Right cardiac atrium (tissue), 5 donors: ENCODE measurements at regions not wholly inside any gene's neighbourhood (a gene's known extent, or its start where the extent isn't known, plus 50 kb on each side); places are given as distances from the start of the nearest gene placed in this dataset.

Experiments used
- ATAC-seq, 2 donors: fragments of 200-7000 bp; cut with Tn5 transposase; one replicate each; pipeline versions ENCODE4 v1.8.0 to v1.9.1; 2020; ENCODE audit warnings: moderate library complexity in 2 of 2, mild to moderate bottlenecking in 1 of 2
- DNase-seq, 3 donors: peaks; one replicate each; pipeline ENCODE4 v3.0.0-alpha.2; 2020
- H3K27ac ChIP-seq: one replicate; pipeline ENCODE4 v1.5.1; 2013; ENCODE audit warnings: mild to moderate bottlenecking, low read length, control low read depth, moderate library complexity
- H3K27me3 ChIP-seq: one replicate; pipeline ENCODE4 v1.6.1; 2013; ENCODE audit not compliant: control insufficient read depth, insufficient read depth
- H3K4me1 ChIP-seq: one replicate; pipeline ENCODE4 v1.6.1; 2013; ENCODE audit warnings: low read length; ENCODE audit not compliant: control insufficient read depth, insufficient read depth
- H3K4me3 ChIP-seq: one replicate; pipeline ENCODE4 v1.5.1; 2013; ENCODE audit warnings: low read length, control low read depth
- H3K9me3 ChIP-seq: one replicate; pipeline ENCODE4 v1.6.1; 2013; ENCODE audit warnings: low read length; ENCODE audit not compliant: control insufficient read depth
- WGBS: extraction: QIAGEN DNeasy Blood & Tissue Kit; methylation state at CpG from one replicate; pipeline ENCODE4 v1.1.7; 2013; 5-methylcytosine and 5-hydroxymethylcytosine counted together
- intact Hi-C, 4 donors: fragments of 100-400 bp; cut with DNase I; formaldehyde crosslinking; loops; one replicate each; pipeline versions ENCODE4 v1.11.0 to v1.14.0; 2022 to 2023
- donor health status: healthy with polysubstance abuse.
- donor health status: DM: no; HTN: yes; CAD: no.
- donor health status: DM: no; HTN: no; CAD: no.
- donor health status: DM: no; HTN: yes; CAD: no; lungs with severe emphysema.
- donor health status: DM: yes; HTN: yes; CAD: no.

DNA sequence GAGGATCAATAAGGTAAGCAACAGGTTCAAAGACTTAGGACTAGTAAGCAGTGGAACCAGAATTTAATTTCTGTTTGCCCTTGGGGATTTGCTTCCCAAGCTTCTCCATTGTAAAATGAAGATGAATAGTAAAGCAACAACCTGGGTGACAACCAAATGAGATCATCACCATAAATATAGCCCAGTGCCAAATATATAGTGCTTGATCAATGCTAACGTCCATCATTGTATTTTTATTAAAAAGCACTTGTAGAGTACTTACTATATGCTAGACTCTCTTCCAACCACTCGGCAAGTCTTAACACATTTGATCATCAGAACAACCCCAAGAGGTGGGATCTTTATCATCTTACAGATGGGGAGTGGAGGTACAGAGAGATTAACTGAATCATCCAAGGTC is 51.5 kb upstream of the NMNAT3 start:
- DNase-seq = no peak
- intact Hi-C loops = loop anchor here in 1 of 4 donors (10.0 kb wide), 1 partner anchor 176 kb away; no protein-coding TSS in a partner anchor

DNA sequence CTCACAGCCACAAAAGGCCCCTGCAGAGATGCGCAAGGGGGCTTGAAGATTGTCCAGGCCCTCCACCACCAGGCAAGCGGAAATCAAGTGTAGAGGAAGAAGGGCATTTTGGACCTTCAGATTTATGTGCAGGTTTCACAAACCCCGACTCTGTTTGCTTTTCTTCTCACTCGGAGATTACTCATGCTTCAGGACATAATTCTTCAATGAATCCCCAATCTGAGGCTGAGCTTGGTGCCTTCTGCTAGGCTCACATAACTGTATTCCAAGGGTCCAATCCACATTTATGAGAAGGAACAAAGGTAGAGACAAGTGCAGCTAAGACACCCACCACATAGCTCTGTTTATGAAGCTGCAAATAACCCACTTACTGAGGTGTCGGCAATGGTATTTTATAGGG is 50.6 kb upstream of the NMNAT3 start:
- no peak for ATAC-seq
- H3K27me3 ChIP-seq = no peaks in the 10 kb centered on the region
- intact Hi-C loops = loop anchor here in 1 of 4 donors (10.0 kb wide), 1 partner anchor 176 kb away; no protein-coding TSS in a partner anchor

More for the DNA sequence above, 51.5 kb upstream of the NMNAT3 start:
- Histone ChIP-seq H3K27me3 (no peaks in the 10 kb centered on the region), H3K9me3 (no peaks in the 10 kb centered on the region), H3K27ac (no peak overlapping the region), H3K4me3 (no peak overlapping the region), H3K4me1 (no peaks in the 10 kb centered on the region)
- no peak for ATAC-seq
- 61% methylated on average over 2 of the region's 2 CpGs for WGBS

More for the DNA sequence above, 50.6 kb upstream of the NMNAT3 start:
- DNase-seq = no peak
- 94% methylated on average over 5 of the region's 5 CpGs for WGBS
- Histone ChIP-seq H3K4me3 (no peak overlapping the region), H3K9me3 (no peaks in the 10 kb centered on the region), H3K4me1 (no peaks in the 10 kb centered on the region), H3K27ac (no peak overlapping the region)
